ENCODE measurements at regions not wholly inside any gene's neighbourhood (a gene's known extent, or its start where the extent isn't known, plus 50 kb on each side); places are given as distances from the start of the nearest gene placed in this dataset.

- ChIA-PET SMC1A (ENCODE audit: uncharacterized antibody, unreplicated experiment) (interaction anchor here (1.4 kb wide), 1 partner anchor 11 kb away, joined by 4 read pairs; no protein-coding TSS in a partner anchor), CTCF (no interaction called here), POLR2A (no interaction called here), RAD21 (ENCODE audit: unreplicated experiment) (no interaction called here)
- Histone ChIP-seq H3K79me2 (ENCODE audit: control insufficient read depth, insufficient read depth, low read length) (no peaks in the 10 kb centered on the region), H3K27ac (ENCODE audit: control insufficient read depth, insufficient read depth) (no peak overlapping the region), H3K4me1 (ENCODE audit: control insufficient read depth, insufficient read depth, low read length) (no peaks in the 10 kb centered on the region), H3K4me2 (ENCODE audit: control insufficient read depth, insufficient read depth) (no peak overlapping the region), H3K4me3 (no peak overlapping the region), H3K27me3 (replicated peaks in 1 of 2; ENCODE audit: control insufficient read depth in 2 of 2, insufficient read depth in 2 of 2, low read length in 1 of 2) (no peaks in the 10 kb centered on the region), H3K36me3 (ENCODE audit: control insufficient read depth in 2 of 2, insufficient read depth in 2 of 2, low read length in 1 of 2) (no peaks in the 10 kb centered on the region), H2AFZ (ENCODE audit: control insufficient read depth, low read depth, low read length) (no peak overlapping the region), H3K9me3 (replicated peaks; ENCODE audit: control insufficient read depth, insufficient read depth, low read length) (no peaks in the 10 kb centered on the region), H4K20me1 (ENCODE audit: control insufficient read depth, insufficient read depth) (no peaks in the 10 kb centered on the region), H3K9ac (ENCODE audit: control insufficient read depth, insufficient read depth, low read length) (no peak overlapping the region)
- no peak for ATAC-seq
- BruUV-seq (replicated peaks): no TSS peak
- no peak for TF ChIP-seq TCF3 (IDR thresholded peaks at IDR 0.05; ENCODE audit: borderline replicate concordance, insufficient read depth, low read depth, low read length)
- no peak for TF ChIP-seq IRF4 (IDR thresholded peaks at IDR 0.05; ENCODE audit: low read depth, low read length)
- no peak for TF ChIP-seq POLR2A (IDR thresholded peaks at IDR 0.05; ENCODE audit: low read depth, low read length)
- TF ChIP-seq RUNX3 (IDR thresholded peaks at IDR 0.05; ENCODE audit: low read length): no peak
- DNase-seq (ENCODE audit: low read depth, low spot score): no peak
- 19% methylated on average over 4 of the region's 4 CpGs for WGBS (ENCODE audit: insufficient coverage, insufficient replicate concordance, low lambda C conversion rate, missing lambda C conversion rate)
- intact Hi-C loops (cut with micrococcal nuclease; ENCODE audit: unreplicated experiment): no loop called here
- no peak for FAIRE-seq
- in situ Hi-C loops (cut with MboI): no loop called here
These were observed 1462.1 kb downstream of the FSTL5 start for GRCh38 chr4:160701671-160702070.

DNA sequence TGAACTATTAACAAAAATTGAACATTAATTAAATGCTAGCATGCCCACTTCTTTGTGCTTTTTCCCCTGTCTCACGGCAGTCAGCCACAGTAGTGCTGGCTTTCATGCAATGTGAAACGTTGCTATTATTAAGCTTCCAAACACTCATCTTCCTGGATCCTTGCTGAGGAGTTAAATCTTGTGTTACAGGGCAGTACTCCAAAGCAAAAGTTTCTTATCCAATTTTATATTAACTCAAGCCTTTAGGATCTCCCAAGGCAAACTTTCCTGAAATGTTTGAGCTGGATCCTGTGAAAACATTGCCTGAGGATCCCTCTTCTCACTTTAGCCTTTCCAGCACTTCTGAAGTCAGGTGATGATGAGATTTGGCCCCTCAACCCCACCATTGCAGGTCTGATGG lies 1454.8 kb downstream of the FSTL5 start:
- 0% methylated on average over 2 of the region's 2 CpGs for WGBS (ENCODE audit: insufficient coverage, insufficient replicate concordance, low lambda C conversion rate, missing lambda C conversion rate)
- BruUV-seq (replicated peaks): no TSS peak
- FAIRE-seq: no peak

More for the DNA sequence above, 1454.8 kb downstream of the FSTL5 start:
- Histone ChIP-seq H3K4me2 (ENCODE audit: control insufficient read depth, insufficient read depth) (no peak overlapping the region), H3K9ac (ENCODE audit: control insufficient read depth, insufficient read depth, low read length) (no peak overlapping the region), H2AFZ (ENCODE audit: control insufficient read depth, low read depth, low read length) (no peak overlapping the region), H3K79me2 (ENCODE audit: control insufficient read depth, insufficient read depth, low read length) (no peaks in the 10 kb centered on the region), H3K4me1 (ENCODE audit: control insufficient read depth, insufficient read depth, low read length) (no peaks in the 10 kb centered on the region), H3K4me3 (no peak overlapping the region), H4K20me1 (ENCODE audit: control insufficient read depth, insufficient read depth) (no peaks in the 10 kb centered on the region), H3K27me3 (replicated peaks in 1 of 2; ENCODE audit: control insufficient read depth in 2 of 2, insufficient read depth in 2 of 2, low read length in 1 of 2) (no peaks in the 10 kb centered on the region), H3K27ac (ENCODE audit: control insufficient read depth, insufficient read depth) (no peak overlapping the region), H3K36me3 (ENCODE audit: control insufficient read depth in 2 of 2, insufficient read depth in 2 of 2, low read length in 1 of 2) (no peaks in the 10 kb centered on the region), H3K9me3 (replicated peaks; ENCODE audit: control insufficient read depth, insufficient read depth, low read length) (no peaks in the 10 kb centered on the region)
- in situ Hi-C loops (cut with MboI): no loop called here
- no peak for DNase-seq (ENCODE audit: low read depth, low spot score)
- ChIA-PET SMC1A (ENCODE audit: uncharacterized antibody, unreplicated experiment) (no interaction called here), CTCF (no interaction called here), POLR2A (no interaction called here), RAD21 (ENCODE audit: unreplicated experiment) (no interaction called here)
- no peak for ATAC-seq
- no peak for TF ChIP-seq SUZ12 (IDR thresholded peaks at IDR 0.05; ENCODE audit: unreplicated experiment)
- intact Hi-C loops (cut with micrococcal nuclease; ENCODE audit: unreplicated experiment): no loop called here
